NCI-H146 treated with DMSO at 0.1 percent for 48 hours (cell line): ENCODE measurements at regions not wholly inside any gene's neighbourhood (a gene's known extent, or its start where the extent isn't known, plus 50 kb on each side); places are given as distances from the start of the nearest gene placed in this dataset.

Source experiments
- DNase-seq: peaks from one replicate; lab custom pipeline; 2025; ENCODE audit not compliant: unreplicated experiment; lab: John Stamatoyannopoulos, UW

DNA sequence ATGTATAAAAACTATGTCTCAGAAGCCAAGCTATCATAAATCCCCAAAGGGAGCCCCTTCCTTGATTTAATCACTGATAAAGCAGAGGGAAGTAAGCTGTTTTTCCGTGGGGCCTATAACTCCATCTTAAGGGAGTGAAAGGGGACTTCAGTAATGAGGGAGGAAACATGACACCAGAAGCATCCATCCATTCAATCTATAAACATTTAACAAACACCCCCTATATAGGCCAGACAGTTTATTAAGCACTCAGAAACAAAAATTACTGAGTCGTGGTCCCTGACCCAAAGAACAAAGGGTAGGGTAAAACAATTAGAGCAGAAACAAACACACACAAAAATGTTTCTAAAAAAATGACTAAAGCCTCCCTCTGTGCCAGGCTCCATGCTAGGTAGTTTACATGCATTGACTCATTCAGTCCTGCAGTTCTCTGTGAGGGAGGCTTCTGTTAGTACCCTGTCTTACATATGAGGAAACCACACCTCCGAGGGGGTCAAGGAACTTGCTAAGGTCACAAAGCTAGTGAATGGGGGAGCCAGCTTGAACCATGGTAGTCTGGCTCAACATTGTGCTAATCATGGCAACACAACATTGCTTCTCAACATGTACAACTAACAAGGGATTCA lies 472.1 kb downstream of the CDH2 start:
- peak; percentile 18 for DNase-seq

- DNase-seq = no peak
Observed at GRCh38 chr18:27699137-27699536, 477.8 kb downstream of the CDH2 start.

DNA sequence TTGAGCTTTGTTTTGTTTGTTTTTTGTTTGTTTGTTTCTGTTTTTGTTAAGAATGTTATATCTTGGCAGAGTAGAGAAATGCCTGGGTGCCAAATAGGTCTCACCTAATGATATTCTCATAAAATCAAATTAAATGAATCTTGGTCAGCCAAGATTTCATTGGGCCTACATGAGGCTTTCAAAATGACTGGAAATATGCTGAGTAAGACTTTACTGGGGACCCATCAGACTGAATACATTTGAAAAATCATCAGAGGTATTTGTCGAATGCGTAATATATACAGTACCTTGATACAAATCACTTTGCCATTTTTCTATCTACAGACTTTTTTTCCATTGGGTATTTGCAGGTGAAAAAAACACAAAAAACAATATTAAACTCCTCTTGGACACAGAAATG lies 480.8 kb downstream of the CDH2 start:
- no peak for DNase-seq

DNA sequence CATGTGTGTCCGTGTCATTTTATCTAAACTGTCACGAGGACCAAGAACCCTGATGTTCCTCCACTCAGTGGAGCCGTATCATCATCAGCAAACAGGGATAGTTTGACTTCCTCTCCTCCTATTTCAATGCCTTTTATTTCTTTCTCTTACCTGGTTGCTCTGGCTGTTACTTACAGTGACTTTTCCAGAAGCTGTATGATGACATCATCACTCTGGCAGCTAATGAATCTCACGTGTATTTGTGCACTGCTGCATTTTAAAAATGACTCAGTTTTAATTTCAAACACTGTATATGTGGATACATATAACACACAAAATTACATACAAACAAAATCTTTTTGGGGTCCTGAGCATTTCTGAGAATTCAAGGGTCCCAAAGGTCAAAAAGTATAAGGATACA lies 481.4 kb downstream of the CDH2 start:
- DNase-seq = no peak

GRCh38 chr18:27695052-27695451 lies 481.9 kb downstream of the CDH2 start:
- no peak for DNase-seq

- no peak for DNase-seq
Observed at GRCh38 chr18:27688581-27688980, 488.3 kb downstream of the CDH2 start.

DNA sequence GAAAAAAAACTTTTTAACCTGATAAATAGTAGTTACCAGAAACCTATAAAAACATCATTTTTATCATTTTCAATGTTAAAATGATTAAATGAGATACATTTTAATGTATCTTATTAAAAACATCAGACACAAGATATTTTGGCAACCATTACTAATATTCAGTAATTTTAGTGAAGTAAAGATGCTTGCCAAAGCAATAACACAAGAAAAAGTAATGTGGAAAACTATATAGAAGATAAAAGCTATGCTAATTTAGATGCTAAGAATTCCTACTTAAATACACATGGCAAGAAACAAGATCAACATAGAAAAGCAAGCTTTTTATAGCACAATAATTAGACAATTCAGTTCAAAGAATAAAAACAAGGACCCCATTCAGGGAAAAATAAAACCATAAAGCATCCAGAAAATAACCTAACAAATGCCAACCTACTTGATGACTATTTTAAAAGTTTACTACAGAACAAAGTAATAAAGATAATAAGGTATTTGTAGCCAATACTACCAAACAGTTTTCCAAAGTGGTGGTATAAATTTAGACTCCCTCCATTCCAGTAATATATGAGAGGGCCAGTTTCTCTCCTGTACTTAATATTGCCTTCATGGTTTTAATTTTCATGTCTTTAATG lies 489.5 kb downstream of the CDH2 start:
- DNase-seq = no peak

DNA sequence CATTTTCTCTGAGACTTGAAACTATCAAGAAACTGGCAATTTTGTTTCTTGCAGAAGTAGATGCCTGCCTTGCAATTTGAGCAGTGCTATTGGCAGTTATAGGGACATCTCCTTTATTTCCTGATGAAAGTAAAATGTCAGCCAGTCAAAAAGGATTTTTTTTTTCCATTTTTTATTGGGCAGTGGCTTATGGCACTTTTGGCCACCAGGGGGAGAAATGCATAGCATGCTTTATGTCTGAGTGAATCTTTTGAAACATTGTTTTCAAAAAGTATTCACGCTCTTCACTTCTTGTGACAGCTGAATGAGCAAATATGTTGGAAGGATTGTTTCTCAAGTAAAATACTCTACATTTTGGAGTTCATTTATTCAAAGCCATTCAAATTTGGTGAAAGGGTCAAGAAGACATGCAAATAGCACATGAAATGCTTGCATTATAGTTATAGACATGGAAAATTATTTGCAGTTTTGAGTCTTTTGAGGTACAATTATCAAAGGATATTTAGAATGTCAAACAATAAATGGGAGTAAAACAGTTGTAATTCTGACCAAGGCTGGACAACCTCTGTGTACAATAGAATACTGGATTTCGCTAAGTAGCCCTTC lies 491.0 kb downstream of the CDH2 start:
- DNase-seq = peak; percentile 8

DNA sequence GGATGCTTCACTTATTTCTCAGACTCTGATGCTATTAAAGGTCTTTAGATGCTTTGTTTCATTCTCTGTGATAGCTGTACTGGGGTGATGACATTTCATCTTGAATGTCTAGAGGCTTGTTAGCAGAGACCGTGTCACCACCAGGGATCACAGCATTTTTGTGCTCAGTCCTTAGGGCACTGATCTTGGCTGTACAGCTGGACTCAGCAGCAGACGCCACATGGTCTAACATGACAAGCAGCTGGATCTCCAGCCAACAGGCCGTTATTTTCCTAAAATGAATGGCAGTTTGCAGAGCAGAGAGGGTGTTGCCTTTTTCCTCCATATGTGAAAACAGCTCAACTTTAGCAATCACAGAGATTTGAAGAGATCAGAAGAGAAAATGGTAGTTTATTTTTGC lies 491.8 kb downstream of the CDH2 start:
- no peak for DNase-seq

GRCh38 chr18:27674411-27674810 lies 489.3 kb upstream of the CHST9 start:
- DNase-seq = no peak

DNA sequence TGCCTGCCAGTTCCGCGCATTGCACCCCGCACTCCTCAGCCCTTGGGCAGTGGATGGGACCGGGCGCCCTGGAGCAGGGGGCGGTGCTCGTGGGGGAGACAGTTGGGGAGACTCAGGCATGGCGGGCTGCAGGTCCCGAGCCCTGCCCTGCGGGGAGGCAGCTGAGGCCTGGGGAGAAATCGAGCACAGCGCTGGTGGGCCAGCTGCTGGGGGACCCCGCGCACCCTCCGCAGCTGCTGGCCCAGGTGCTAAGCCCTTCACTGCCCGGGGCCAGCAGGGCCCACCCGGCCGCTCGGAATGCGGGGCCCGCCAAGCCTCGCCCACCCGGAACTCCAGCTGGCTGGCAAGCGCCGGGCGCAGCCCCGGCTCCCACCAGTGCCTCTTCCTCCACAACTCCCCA lies 488.8 kb upstream of the CHST9 start:
- no peak for DNase-seq

- no peak for DNase-seq
Observed at GRCh38 chr18:27668158-27668557, 483.1 kb upstream of the CHST9 start.

DNA sequence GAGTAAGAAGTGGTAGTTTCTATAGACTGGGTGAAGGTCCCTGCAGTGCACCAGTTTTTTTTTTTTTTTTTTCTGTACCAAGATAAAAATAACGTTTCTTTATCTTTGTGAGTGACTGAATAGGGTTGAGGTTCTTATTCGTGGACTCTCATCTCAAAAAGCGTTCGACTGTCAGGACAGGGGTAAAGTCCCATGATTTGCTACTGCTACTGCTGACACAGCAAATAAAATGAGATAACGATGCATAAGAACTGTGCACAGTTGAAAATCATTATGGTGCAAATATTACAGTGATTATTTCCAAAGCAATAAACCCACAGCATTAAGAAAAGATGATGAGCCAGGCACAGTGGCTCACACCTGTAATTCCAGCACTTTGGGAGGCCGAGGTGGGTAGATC lies 482.0 kb upstream of the CHST9 start:
- no peak for DNase-seq

DNA sequence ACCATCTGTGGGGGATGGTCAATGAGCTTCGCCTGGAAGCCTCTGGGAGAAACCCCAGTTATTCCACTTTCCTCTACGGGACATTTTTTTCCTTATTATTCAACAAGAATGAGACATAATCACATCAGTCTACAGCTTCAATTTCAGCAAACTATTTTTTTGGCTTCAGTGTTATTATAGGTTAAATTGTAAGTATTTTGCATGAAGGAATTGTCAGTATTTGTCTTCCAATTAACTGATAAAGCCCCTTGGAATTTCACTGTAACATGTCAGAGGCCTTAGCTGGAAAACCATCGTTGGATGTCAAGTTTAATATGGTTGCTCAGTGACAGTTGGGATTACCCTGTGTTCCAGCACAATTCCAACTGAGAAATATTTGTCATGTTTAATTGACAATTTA lies 480.9 kb upstream of the CHST9 start:
- DNase-seq = no peak

DNA sequence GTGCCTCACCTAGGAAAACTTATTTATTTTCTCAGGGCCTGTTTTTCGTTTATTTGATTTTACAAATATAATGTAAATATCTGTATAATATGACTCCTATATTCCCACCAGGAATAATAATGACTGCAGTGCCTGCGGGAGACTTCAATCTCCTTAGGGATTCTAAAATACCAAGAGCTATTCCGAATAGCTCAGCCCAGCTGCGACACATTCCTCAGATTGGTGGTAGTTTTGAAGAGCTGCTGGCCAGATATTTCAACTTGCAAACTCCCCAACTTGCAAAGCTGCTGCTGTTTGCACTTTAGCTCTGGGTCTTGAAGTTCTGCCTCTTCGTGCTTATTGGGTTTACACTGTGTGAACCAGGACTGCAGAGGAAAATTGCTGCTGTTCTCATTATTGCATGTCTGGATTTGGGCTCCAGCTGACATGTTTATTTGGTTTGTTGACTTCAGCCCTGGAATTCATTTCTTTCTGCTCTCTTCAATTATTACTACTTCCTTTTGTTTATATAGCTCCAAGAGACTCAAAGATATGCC lies 480.2 kb upstream of the CHST9 start:
- no peak for DNase-seq

DNA sequence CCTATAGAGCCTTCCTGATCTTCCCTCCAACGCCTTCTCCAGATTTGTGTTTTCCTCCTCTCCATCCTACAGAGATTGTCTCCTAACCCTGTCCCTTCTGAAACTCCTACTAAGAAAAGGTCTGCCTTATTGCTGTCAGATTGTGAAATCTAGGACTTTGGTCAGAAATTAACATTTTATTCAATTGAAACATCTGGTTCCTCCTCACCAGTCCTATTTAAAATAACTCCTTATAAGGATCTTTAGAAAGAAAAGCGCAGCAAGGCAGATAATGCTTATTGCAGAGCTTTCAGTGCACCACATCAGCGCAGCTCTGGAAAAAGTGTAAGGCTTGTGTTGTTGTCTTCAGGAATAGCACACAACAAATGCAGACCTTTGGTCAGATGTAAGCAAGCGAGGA lies 477.8 kb upstream of the CHST9 start:
- DNase-seq = no peak

- no peak for DNase-seq
Observed at GRCh38 chr18:27662537-27662936, 477.4 kb upstream of the CHST9 start.

- DNase-seq = peak; percentile 74
Observed at GRCh38 chr18:27661320-27662018, 476.4 kb upstream of the CHST9 start.

- DNase-seq = no peak
Observed at GRCh38 chr18:27656905-27657304, 471.8 kb upstream of the CHST9 start.

GRCh38 chr18:27656167-27656778 lies 471.2 kb upstream of the CHST9 start:
- DNase-seq = no peak

GRCh38 chr18:27653247-27653646 lies 468.1 kb upstream of the CHST9 start:
- DNase-seq = no peak
